BJ (cell line): ENCODE measurements at regions not wholly inside any gene's neighbourhood (a gene's known extent, or its start where the extent isn't known, plus 50 kb on each side); places are given as distances from the start of the nearest gene placed in this dataset.

Source experiments
- CTCF ChIA-PET: fragments of 350-600 bp; formaldehyde crosslinking; extraction: SDS; loops from one replicate; lab custom pipeline; 2021; ENCODE audit warnings: antibody characterized with exemption, inconsistent platforms; lab: Yijun Ruan, JAX
- POLR2A ChIA-PET: fragments of 300-600 bp; sonication (Branson Sonifier 250); formaldehyde crosslinking; extraction: SDS; loops from one replicate; lab custom pipeline; 2021; ENCODE audit warnings: antibody characterized with exemption; lab: Charles Lee
- DNase-seq: peaks from one replicate; pipeline ENCODE4 v3.0.0-alpha.2; 2011; ENCODE audit warnings: low read depth
- H3K27me3 ChIP-seq: 2 replicates; pipeline ENCODE4 v1.6.0; 2011; ENCODE audit warnings: low read length; ENCODE audit not compliant: control insufficient read depth, insufficient read depth
- H3K36me3 ChIP-seq: 2 replicates; pipeline ENCODE4 v1.5.1; 2011; ENCODE audit warnings: low read length; ENCODE audit not compliant: control insufficient read depth, insufficient read depth
- H3K4me3 ChIP-seq: 2 replicates; pipeline ENCODE4 v1.5.1; 2011; ENCODE audit warnings: low read depth, mild to moderate bottlenecking, control low read depth, low read length
- CTCF ChIP-seq: IDR thresholded peaks from 2 replicates; pipeline ENCODE4 v1.5.1; 2011; ENCODE audit warnings: low read depth, mild to moderate bottlenecking, control low read depth, inconsistent platforms, low read length, moderate library complexity; ENCODE audit not compliant: insufficient read depth

GRCh38 chr5:4013106-4013898, 417.7 kb downstream of the IRX1 start:
- ChIA-PET POLR2A (no interaction called here), CTCF (no interaction called here)

GRCh38 chr5:4015709-4016108, 420.1 kb downstream of the IRX1 start:
- ChIA-PET CTCF (no interaction called here), POLR2A (no interaction called here)
- no peak for TF ChIP-seq CTCF

More at GRCh38 chr5:4013106-4013898, 417.7 kb downstream of the IRX1 start:
- H3K4me3 ChIP-seq, result no peak overlapping the region
- TF ChIP-seq CTCF, result no peak
- H3K36me3 ChIP-seq, result no peaks in the 10 kb centered on the region
- DNase-seq, result no peak
- no peaks in the 10 kb centered on the region for H3K27me3 ChIP-seq

GRCh38 chr5:4017076-4017803, 421.6 kb downstream of the IRX1 start:
- H3K36me3 ChIP-seq, result no peaks in the 10 kb centered on the region

More at GRCh38 chr5:4015709-4016108, 420.1 kb downstream of the IRX1 start:
- no peak overlapping the region for H3K4me3 ChIP-seq
- DNase-seq, result no peak
- H3K27me3 ChIP-seq, result no peaks in the 10 kb centered on the region
- no peaks in the 10 kb centered on the region for H3K36me3 ChIP-seq

GRCh38 chr5:4018007-4018406, 422.4 kb downstream of the IRX1 start:
- no peaks in the 10 kb centered on the region for H3K36me3 ChIP-seq
- no peaks in the 10 kb centered on the region for H3K27me3 ChIP-seq
- TF ChIP-seq CTCF, result no peak
- H3K4me3 ChIP-seq, result no peak overlapping the region
- POLR2A ChIA-PET, result no interaction called here
- CTCF ChIA-PET, result no interaction called here
- no peak for DNase-seq

More at GRCh38 chr5:4017076-4017803, 421.6 kb downstream of the IRX1 start:
- Histone ChIP-seq H3K27me3 (no peaks in the 10 kb centered on the region), H3K4me3 (no peak overlapping the region)
- DNase-seq, result no peak
- ChIA-PET CTCF (no interaction called here), POLR2A (no interaction called here)
- TF ChIP-seq CTCF, result no peak

GRCh38 chr5:4019009-4019769, 423.6 kb downstream of the IRX1 start:
- ChIA-PET CTCF (no interaction called here), POLR2A (no interaction called here)
- no peak overlapping the region for H3K4me3 ChIP-seq
- no peaks in the 10 kb centered on the region for H3K36me3 ChIP-seq
- H3K27me3 ChIP-seq, result no peaks in the 10 kb centered on the region
- DNase-seq, result no peak
- no peak for TF ChIP-seq CTCF
